BJ (cell line): ENCODE measurements at regions not wholly inside any gene's neighbourhood (a gene's known extent, or its start where the extent isn't known, plus 50 kb on each side); places are given as distances from the start of the nearest gene placed in this dataset.

Experiments used
- CTCF ChIA-PET: fragments of 350-600 bp; formaldehyde crosslinking; extraction: SDS; loops from one replicate; lab custom pipeline; 2021; ENCODE audit warnings: antibody characterized with exemption, inconsistent platforms; lab: Yijun Ruan, JAX
- POLR2A ChIA-PET: fragments of 300-600 bp; sonication (Branson Sonifier 250); formaldehyde crosslinking; extraction: SDS; loops from one replicate; lab custom pipeline; 2021; ENCODE audit warnings: antibody characterized with exemption; lab: Charles Lee
- DNase-seq: peaks from one replicate; pipeline ENCODE4 v3.0.0-alpha.2; 2011; ENCODE audit warnings: low read depth
- H3K27me3 ChIP-seq: 2 replicates; pipeline ENCODE4 v1.6.0; 2011; ENCODE audit warnings: low read length; ENCODE audit not compliant: control insufficient read depth, insufficient read depth
- H3K36me3 ChIP-seq: 2 replicates; pipeline ENCODE4 v1.5.1; 2011; ENCODE audit warnings: low read length; ENCODE audit not compliant: control insufficient read depth, insufficient read depth
- H3K4me3 ChIP-seq: 2 replicates; pipeline ENCODE4 v1.5.1; 2011; ENCODE audit warnings: low read depth, mild to moderate bottlenecking, control low read depth, low read length
- TF ChIP-seq, protein P1 (sequence below): IDR thresholded peaks from 2 replicates; pipeline ENCODE4 v1.5.1; 2011; ENCODE audit warnings: low read depth, mild to moderate bottlenecking, control low read depth, inconsistent platforms, low read length, moderate library complexity; ENCODE audit not compliant: insufficient read depth

DNA sequence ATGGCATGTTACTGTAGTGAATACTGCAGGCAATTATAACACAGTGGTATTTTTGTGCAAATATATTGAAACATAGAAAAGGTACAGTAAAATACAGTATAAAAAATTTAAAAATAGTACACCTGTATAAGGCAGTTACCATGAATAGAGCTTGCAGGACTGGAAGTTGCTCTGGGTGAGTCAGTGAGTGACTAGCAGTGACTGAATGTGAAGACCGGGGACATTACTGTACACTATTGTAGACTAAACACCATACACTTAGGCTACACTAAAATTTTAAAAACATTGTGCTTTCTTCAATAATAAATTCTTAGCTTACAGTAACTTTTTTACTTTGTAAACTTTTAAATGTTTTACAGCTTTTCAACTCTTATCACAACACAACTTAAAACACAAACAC lies 181.7 kb downstream of the GALC start:
- POLR2A ChIA-PET: no interaction called here
- DNase-seq: no peak
- no peaks in the 10 kb centered on the region for H3K36me3 ChIP-seq
- H3K4me3 ChIP-seq: no peak overlapping the region
- TF ChIP-seq, protein P1, sequence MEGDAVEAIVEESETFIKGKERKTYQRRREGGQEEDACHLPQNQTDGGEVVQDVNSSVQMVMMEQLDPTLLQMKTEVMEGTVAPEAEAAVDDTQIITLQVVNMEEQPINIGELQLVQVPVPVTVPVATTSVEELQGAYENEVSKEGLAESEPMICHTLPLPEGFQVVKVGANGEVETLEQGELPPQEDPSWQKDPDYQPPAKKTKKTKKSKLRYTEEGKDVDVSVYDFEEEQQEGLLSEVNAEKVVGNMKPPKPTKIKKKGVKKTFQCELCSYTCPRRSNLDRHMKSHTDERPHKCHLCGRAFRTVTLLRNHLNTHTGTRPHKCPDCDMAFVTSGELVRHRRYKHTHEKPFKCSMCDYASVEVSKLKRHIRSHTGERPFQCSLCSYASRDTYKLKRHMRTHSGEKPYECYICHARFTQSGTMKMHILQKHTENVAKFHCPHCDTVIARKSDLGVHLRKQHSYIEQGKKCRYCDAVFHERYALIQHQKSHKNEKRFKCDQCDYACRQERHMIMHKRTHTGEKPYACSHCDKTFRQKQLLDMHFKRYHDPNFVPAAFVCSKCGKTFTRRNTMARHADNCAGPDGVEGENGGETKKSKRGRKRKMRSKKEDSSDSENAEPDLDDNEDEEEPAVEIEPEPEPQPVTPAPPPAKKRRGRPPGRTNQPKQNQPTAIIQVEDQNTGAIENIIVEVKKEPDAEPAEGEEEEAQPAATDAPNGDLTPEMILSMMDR: no peak
- CTCF ChIA-PET: interaction anchor here (2.5 kb wide), 1 partner anchor 85 kb away, joined by 11 read pairs; no protein-coding TSS in a partner anchor
- H3K27me3 ChIP-seq: no peaks in the 10 kb centered on the region

DNA sequence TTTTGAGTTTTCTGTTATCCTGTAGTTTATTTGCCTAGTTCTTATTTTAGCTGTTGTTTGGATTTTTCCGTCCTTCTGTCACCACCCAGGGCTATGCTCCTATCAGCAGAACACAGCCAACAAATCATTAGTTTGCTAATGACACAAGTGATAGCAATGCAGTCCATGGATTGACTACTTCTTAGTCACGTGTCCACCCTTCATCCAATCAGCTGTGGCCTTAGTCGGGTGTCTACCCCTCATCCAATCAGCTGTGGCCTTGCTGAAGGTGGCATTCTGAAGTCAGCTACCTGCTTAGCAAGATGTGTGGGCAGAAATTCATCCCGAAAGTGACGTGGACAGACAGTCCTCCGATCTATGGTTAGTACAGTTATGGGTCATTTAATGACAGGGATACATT lies 182.3 kb downstream of the GALC start:
- ChIA-PET POLR2A (no interaction called here), CTCF (interaction anchor here (2.5 kb wide), 1 partner anchor 85 kb away, joined by 11 read pairs; no protein-coding TSS in a partner anchor)
- TF ChIP-seq, protein P1: no peak
- H3K36me3 ChIP-seq: no peaks in the 10 kb centered on the region
- no peak overlapping the region for H3K4me3 ChIP-seq
- DNase-seq: no peak
- no peaks in the 10 kb centered on the region for H3K27me3 ChIP-seq

DNA sequence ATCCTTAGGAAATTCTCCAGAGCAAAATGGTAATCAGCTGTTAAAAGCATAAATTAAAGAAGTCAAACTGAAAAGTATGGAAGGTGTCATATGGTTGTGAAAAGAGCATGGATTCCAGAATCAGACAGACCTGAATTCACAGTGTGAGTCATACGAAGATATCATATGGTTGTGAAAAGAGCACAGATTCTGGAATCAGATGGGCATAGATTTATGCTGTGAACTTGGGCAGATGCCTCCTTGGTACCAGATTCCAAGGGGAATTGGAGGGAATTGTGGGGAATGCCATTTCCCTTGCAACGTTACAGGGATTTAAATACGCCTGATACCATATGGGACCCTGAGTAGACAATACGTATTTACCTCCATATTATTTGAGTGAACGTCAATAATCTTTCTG lies 183.7 kb downstream of the GALC start:
- POLR2A ChIA-PET: no interaction called here
- TF ChIP-seq, protein P1: no peak
- no peaks in the 10 kb centered on the region for H3K27me3 ChIP-seq
- no peak for DNase-seq
- no peak overlapping the region for H3K4me3 ChIP-seq
- H3K36me3 ChIP-seq: no peaks in the 10 kb centered on the region
- CTCF ChIA-PET: interaction anchor here (6.8 kb wide), 1 partner anchor 87 kb away, joined by 157 read pairs; no protein-coding TSS in a partner anchor

DNA sequence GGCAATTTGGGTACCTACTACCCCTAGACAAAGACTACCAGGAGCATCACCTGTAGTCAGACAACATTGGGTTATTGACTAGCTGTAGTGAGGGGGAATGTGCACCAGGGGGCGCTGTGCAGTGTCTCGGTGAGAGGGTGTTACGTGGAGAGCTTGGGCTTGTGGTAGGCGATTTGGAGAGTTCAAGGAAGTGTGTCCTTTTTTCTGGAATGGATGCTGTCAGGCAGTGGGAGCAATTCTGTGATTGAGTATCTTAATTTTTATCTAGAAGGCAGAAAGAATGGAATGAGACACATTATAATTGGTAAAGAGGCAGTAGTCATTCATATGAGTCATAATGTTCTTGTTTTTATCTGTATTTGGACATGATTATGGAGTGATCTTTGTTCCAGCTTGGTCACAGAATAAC lies 187.7 kb downstream of the GALC start:
- ChIA-PET POLR2A (no interaction called here), CTCF (interaction anchor here (0.6 to 6.8 kb wide), 29 partner anchors 8 to 384 kb away, joined by 3 to 157 read pairs (median 5); no protein-coding TSS in a partner anchor)

DNA sequence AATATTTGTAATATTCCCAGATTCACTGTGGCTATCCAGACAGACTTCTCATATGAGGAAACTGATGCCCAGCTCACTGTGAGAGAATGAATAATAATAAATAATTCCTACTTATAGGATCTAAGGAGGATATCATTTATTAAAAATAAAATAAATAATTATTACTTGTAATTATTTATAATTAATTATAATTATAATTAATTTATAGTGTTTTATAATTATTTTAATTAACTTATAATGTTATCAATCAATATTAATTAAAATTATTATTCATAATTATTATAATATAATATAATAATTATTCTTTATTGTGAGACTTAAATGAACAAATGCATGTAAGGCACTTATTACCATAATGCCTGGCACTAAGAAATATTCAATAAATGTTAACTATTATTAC lies 192.8 kb downstream of the GALC start:
- no peak overlapping the region for H3K4me3 ChIP-seq

More for the DNA sequence above, 187.7 kb downstream of the GALC start:
- no peak overlapping the region for H3K4me3 ChIP-seq
- no peaks in the 10 kb centered on the region for H3K36me3 ChIP-seq
- TF ChIP-seq, protein P1: peak; percentile 64
- DNase-seq: no peak
- H3K27me3 ChIP-seq: no peaks in the 10 kb centered on the region

More for the DNA sequence above, 192.8 kb downstream of the GALC start:
- no peaks in the 10 kb centered on the region for H3K27me3 ChIP-seq
- TF ChIP-seq, protein P1: no peak
- H3K36me3 ChIP-seq: no peaks in the 10 kb centered on the region
- POLR2A ChIA-PET: no interaction called here
- no peak for DNase-seq
- CTCF ChIA-PET: interaction anchor here (0.9 to 3.4 kb wide), 3 partner anchors 62 to 97 kb away, joined by 3 to 12 read pairs (median 3); no protein-coding TSS in a partner anchor
